Gastroesophageal sphincter (tissue), 3 donors: ENCODE measurements at regions not wholly inside any gene's neighbourhood (a gene's known extent, or its start where the extent isn't known, plus 50 kb on each side); places are given as distances from the start of the nearest gene placed in this dataset.

Experiments
- CTCF ChIP-seq, 4 experiments: fragments of 200-600 bp in 2 of 4; fragments of 450-650 bp in 2 of 4; sonication (generic) in 1 of 4; IDR thresholded peaks; one replicate each; pipeline ENCODE4 v1.5.1; 2017 to 2019; ENCODE audit warnings: antibody characterized with exemption in 4 of 4, mild to moderate bottlenecking in 2 of 4, moderate library complexity in 2 of 4
- EP300 ChIP-seq: sonication (generic); formaldehyde crosslinking; IDR thresholded peaks from one replicate; pipeline ENCODE4 v1.6.1; 2017; ENCODE audit warnings: antibody characterized with exemption, mild to moderate bottlenecking
- POLR2A ChIP-seq, 2 donors: fragments of 450-650 bp; IDR thresholded peaks; one replicate each; pipeline ENCODE4 v1.6.1; 2017; ENCODE audit warnings: antibody characterized with exemption in 2 of 2, mild to moderate bottlenecking in 2 of 2, moderate library complexity in 1 of 2
- POLR2AphosphoS5 ChIP-seq: sonication (generic); formaldehyde crosslinking; IDR thresholded peaks from one replicate; pipeline ENCODE4 v1.6.1; 2017; ENCODE audit warnings: antibody characterized with exemption

- TF ChIP-seq POLR2AphosphoS5 (no peak), POLR2A (IDR thresholded peaks at IDR 0.05) (no peak), CTCF (IDR thresholded peaks at IDR 0.05) (no peak), EP300 (no peak)
Observed at GRCh38 chr3:194894538-194894937, 208.9 kb downstream of the FAM43A start.
